WTC11 (cell line): ENCODE measurements at regions not wholly inside any gene's neighbourhood (a gene's known extent, or its start where the extent isn't known, plus 50 kb on each side); places are given as distances from the start of the nearest gene placed in this dataset.

Experiments
- ATAC-seq: fragments of 200-7000 bp; cut with Tn5 transposase; 2 replicates; pipeline ENCODE4 v1.10.0; 2021; ENCODE audit warnings: mild to moderate bottlenecking, moderate library complexity
- CTCF ChIA-PET: fragments of 300-600 bp; sonication (Branson Sonifier 250); formaldehyde crosslinking; loops from one replicate; lab custom pipeline; 2021; ENCODE audit warnings: antibody characterized with exemption; lab: Charles Lee
- POLR2A ChIA-PET: fragments of 350-600 bp; sonication (Branson Sonifier 250); formaldehyde crosslinking; loops from one replicate; lab custom pipeline; 2021; ENCODE audit warnings: antibody characterized with exemption; lab: Charles Lee
- DNase-seq: peaks from one replicate; pipeline ENCODE4 v3.0.0; 2021; ENCODE audit warnings: low spot score
- H3K27ac Mint-ChIP-seq: 2 replicates; pipeline ENCODE4 v1.8.0; 2021; ENCODE audit warnings: mixed read lengths
- H3K27me3 Mint-ChIP-seq: 2 replicates; pipeline ENCODE4 v1.8.0; 2021; ENCODE audit warnings: low read depth, mild to moderate bottlenecking, moderate library complexity, mixed read lengths
- H3K36me3 Mint-ChIP-seq: 2 replicates; pipeline ENCODE4 v1.8.0; 2021; ENCODE audit warnings: mixed read lengths
- H3K4me1 Mint-ChIP-seq: 2 replicates; pipeline ENCODE4 v1.8.0; 2022; ENCODE audit warnings: mixed read lengths
- H3K4me3 Mint-ChIP-seq: 2 replicates; pipeline ENCODE4 v1.8.0; 2021; ENCODE audit warnings: mild to moderate bottlenecking, moderate library complexity, mixed read lengths
- H3K9me3 Mint-ChIP-seq: 2 replicates; pipeline ENCODE4 v1.8.0; 2021; ENCODE audit warnings: mixed read lengths
- ELF4 ChIP-seq: sonication (generic); formaldehyde crosslinking; IDR thresholded peaks from 2 replicates; pipeline ENCODE4 v1.8.1; 2022; ENCODE audit warnings: low read depth, mild to moderate bottlenecking, moderate library complexity, missing genetic modification reagents
- FOXJ3 ChIP-seq: sonication (generic); formaldehyde crosslinking; IDR thresholded peaks from 2 replicates; pipeline ENCODE4 v1.9.0; 2021; ENCODE audit warnings: missing genetic modification reagents, mild to moderate bottlenecking, borderline replicate concordance
- RORB ChIP-seq: fragments of 250-450 bp; sonication (Bioruptor Pico); IDR thresholded peaks from 2 replicates; pipeline ENCODE4 v1.9.0; 2021; ENCODE audit warnings: mild to moderate bottlenecking
- TCF7 ChIP-seq: sonication (generic); formaldehyde crosslinking; IDR thresholded peaks from 2 replicates; pipeline ENCODE4 v1.8.0; 2022; ENCODE audit warnings: mild to moderate bottlenecking, low read depth, missing genetic modification reagents, moderate library complexity
- TEAD4 ChIP-seq: sonication (generic); formaldehyde crosslinking; IDR thresholded peaks from 2 replicates; pipeline ENCODE4 v1.8.0; 2022; ENCODE audit warnings: mild to moderate bottlenecking, missing genetic modification reagents
- ZBTB21 ChIP-seq: sonication (generic); formaldehyde crosslinking; IDR thresholded peaks from 2 replicates; pipeline ENCODE4 v1.8.1; 2023; ENCODE audit warnings: mild to moderate bottlenecking, missing genetic modification reagents, borderline replicate concordance
- TF ChIP-seq, protein P1 (sequence below): sonication (generic); formaldehyde crosslinking; IDR thresholded peaks from 2 replicates; pipeline ENCODE4 v1.8.0; 2022; ENCODE audit warnings: missing genetic modification reagents
- TF ChIP-seq, protein P2 (sequence below): sonication (generic); formaldehyde crosslinking; IDR thresholded peaks from 2 replicates; pipeline ENCODE4 v1.8.1; 2022; ENCODE audit warnings: missing genetic modification reagents, borderline replicate concordance
- TF ChIP-seq, protein P3 (sequence below): sonication (generic); formaldehyde crosslinking; IDR thresholded peaks from 2 replicates; pipeline ENCODE4 v1.8.1; 2023; ENCODE audit warnings: mild to moderate bottlenecking, missing genetic modification reagents
- TF ChIP-seq, protein P4 (sequence below): sonication (generic); formaldehyde crosslinking; conservative IDR thresholded peaks from 2 replicates; pipeline ENCODE4 v1.8.1; 2023; ENCODE audit warnings: mild to moderate bottlenecking, low read depth, missing genetic modification reagents, moderate library complexity
- TF ChIP-seq, protein P5 (sequence below): sonication (generic); formaldehyde crosslinking; IDR thresholded peaks from 2 replicates; pipeline ENCODE4 v1.8.1; 2022; ENCODE audit warnings: mild to moderate bottlenecking, moderate library complexity, missing genetic modification reagents
- TF ChIP-seq, protein P6 (sequence below): fragments of 250-450 bp; sonication (Bioruptor Pico); IDR thresholded peaks from 2 replicates; pipeline ENCODE4 v2.1.2; 2022; ENCODE audit warnings: mild to moderate bottlenecking, moderate library complexity

DNA sequence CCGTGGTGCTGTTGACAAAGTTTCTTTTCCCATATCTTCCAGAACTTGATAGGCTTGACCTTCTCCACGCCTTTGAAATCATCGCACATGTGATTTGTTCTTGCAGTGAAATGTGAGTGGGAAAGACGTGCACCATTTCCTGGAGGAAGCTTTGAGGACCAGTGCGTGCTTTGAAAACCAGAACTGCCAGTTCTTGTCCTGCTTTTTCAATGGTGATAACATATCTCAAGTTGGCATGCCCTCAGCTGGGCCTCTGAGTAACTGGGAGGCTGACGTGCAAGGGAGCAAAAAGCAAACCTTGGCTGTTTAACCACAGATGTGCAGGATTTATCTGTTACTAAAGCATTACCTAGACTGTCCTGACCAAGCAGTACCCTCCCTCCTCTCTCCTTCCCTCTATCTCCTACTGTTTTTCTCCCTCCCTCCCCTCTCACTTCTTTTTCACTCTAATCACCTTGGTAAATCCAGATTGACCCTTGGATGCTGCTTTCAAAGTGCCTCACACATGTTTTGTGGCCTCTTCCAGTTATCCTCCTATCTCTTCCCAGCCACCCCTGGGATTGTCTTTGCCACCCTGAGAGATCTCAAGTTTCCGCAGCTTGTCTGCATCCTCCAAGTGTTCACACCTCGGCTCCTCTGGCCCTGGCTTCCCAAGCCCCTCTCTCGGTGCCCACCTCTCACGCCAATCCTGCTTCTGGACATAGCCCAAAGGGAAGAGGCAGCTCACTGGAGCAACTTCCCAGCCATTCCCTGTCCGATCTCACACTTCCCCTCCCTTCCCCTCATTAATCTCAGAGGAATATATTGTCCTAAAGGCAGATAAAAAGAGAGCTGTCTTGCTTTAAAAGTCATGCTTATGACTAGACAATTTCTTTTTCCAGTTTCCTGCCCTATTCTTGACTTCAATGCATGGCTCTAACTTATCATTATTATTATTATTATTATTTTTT lies 198.3 kb downstream of the ERCC6L2 start (continued):
- TF ChIP-seq, protein P1, sequence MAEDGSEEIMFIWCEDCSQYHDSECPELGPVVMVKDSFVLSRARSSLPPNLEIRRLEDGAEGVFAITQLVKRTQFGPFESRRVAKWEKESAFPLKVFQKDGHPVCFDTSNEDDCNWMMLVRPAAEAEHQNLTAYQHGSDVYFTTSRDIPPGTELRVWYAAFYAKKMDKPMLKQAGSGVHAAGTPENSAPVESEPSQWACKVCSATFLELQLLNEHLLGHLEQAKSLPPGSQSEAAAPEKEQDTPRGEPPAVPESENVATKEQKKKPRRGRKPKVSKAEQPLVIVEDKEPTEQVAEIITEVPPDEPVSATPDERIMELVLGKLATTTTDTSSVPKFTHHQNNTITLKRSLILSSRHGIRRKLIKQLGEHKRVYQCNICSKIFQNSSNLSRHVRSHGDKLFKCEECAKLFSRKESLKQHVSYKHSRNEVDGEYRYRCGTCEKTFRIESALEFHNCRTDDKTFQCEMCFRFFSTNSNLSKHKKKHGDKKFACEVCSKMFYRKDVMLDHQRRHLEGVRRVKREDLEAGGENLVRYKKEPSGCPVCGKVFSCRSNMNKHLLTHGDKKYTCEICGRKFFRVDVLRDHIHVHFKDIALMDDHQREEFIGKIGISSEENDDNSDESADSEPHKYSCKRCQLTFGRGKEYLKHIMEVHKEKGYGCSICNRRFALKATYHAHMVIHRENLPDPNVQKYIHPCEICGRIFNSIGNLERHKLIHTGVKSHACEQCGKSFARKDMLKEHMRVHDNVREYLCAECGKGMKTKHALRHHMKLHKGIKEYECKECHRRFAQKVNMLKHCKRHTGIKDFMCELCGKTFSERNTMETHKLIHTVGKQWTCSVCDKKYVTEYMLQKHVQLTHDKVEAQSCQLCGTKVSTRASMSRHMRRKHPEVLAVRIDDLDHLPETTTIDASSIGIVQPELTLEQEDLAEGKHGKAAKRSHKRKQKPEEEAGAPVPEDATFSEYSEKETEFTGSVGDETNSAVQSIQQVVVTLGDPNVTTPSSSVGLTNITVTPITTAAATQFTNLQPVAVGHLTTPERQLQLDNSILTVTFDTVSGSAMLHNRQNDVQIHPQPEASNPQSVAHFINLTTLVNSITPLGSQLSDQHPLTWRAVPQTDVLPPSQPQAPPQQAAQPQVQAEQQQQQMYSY (CRISPR knock-in tag): no peak
- TF ChIP-seq, protein P2, sequence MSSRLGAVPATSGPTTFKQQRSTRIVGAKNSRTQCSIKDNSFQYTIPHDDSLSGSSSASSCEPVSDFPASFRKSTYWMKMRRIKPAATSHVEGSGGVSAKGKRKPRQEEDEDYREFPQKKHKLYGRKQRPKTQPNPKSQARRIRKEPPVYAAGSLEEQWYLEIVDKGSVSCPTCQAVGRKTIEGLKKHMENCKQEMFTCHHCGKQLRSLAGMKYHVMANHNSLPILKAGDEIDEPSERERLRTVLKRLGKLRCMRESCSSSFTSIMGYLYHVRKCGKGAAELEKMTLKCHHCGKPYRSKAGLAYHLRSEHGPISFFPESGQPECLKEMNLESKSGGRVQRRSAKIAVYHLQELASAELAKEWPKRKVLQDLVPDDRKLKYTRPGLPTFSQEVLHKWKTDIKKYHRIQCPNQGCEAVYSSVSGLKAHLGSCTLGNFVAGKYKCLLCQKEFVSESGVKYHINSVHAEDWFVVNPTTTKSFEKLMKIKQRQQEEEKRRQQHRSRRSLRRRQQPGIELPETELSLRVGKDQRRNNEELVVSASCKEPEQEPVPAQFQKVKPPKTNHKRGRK (CRISPR knock-in tag): no peak
- TF ChIP-seq, protein P3, sequence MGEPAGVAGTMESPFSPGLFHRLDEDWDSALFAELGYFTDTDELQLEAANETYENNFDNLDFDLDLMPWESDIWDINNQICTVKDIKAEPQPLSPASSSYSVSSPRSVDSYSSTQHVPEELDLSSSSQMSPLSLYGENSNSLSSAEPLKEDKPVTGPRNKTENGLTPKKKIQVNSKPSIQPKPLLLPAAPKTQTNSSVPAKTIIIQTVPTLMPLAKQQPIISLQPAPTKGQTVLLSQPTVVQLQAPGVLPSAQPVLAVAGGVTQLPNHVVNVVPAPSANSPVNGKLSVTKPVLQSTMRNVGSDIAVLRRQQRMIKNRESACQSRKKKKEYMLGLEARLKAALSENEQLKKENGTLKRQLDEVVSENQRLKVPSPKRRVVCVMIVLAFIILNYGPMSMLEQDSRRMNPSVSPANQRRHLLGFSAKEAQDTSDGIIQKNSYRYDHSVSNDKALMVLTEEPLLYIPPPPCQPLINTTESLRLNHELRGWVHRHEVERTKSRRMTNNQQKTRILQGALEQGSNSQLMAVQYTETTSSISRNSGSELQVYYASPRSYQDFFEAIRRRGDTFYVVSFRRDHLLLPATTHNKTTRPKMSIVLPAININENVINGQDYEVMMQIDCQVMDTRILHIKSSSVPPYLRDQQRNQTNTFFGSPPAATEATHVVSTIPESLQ: no peak

DNA sequence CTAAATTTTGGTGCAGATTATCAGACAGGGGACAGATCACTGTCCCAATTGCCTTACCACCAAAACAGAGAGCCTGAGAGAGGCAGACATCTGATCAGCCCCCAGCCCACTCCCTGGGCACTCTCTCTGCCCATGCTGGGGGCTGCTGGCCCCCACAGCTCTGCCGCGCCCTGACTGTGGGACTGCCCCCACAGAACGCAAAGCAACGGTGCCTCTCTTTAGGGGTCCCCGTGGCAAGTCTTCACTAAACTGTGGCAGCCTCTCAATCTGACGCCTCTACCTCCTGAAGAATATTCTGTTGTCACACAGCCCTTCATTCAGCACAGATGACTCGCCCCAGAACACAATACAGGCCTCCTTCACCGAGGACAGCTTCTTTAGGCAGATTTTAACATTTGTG lies 197.4 kb downstream of the ERCC6L2 start:
- ChIA-PET CTCF (interaction anchor here (1.4 kb wide), 1 partner anchor 17 kb away, joined by 3 read pairs; no protein-coding TSS in a partner anchor), POLR2A (no interaction called here)
- ATAC-seq (no peak), DNase-seq (no peak)
- no peaks in the 10 kb centered on the region for H3K27me3 Mint-ChIP-seq
- H3K4me3 Mint-ChIP-seq: no peak overlapping the region
- no peaks in the 10 kb centered on the region for H3K9me3 Mint-ChIP-seq
- no peaks in the 10 kb centered on the region for H3K36me3 Mint-ChIP-seq
- no peak for TF ChIP-seq ZBTB21 (CRISPR knock-in tag)
- TF ChIP-seq, protein P4, sequence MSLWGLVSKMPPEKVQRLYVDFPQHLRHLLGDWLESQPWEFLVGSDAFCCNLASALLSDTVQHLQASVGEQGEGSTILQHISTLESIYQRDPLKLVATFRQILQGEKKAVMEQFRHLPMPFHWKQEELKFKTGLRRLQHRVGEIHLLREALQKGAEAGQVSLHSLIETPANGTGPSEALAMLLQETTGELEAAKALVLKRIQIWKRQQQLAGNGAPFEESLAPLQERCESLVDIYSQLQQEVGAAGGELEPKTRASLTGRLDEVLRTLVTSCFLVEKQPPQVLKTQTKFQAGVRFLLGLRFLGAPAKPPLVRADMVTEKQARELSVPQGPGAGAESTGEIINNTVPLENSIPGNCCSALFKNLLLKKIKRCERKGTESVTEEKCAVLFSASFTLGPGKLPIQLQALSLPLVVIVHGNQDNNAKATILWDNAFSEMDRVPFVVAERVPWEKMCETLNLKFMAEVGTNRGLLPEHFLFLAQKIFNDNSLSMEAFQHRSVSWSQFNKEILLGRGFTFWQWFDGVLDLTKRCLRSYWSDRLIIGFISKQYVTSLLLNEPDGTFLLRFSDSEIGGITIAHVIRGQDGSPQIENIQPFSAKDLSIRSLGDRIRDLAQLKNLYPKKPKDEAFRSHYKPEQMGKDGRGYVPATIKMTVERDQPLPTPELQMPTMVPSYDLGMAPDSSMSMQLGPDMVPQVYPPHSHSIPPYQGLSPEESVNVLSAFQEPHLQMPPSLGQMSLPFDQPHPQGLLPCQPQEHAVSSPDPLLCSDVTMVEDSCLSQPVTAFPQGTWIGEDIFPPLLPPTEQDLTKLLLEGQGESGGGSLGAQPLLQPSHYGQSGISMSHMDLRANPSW (CRISPR knock-in tag): no peak
- TF ChIP-seq ELF4 (CRISPR knock-in tag): no peak
- TF ChIP-seq, protein P1 (CRISPR knock-in tag): no peak
- no peak for TF ChIP-seq FOXJ3 (CRISPR knock-in tag)
- no peak for TF ChIP-seq TEAD4 (CRISPR knock-in tag)
- no peak for TF ChIP-seq TCF7 (CRISPR knock-in tag)
- TF ChIP-seq, protein P5, sequence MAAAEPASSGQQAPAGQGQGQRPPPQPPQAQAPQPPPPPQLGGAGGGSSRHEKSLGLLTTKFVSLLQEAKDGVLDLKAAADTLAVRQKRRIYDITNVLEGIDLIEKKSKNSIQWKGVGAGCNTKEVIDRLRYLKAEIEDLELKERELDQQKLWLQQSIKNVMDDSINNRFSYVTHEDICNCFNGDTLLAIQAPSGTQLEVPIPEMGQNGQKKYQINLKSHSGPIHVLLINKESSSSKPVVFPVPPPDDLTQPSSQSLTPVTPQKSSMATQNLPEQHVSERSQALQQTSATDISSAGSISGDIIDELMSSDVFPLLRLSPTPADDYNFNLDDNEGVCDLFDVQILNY (CRISPR knock-in tag): no peak
- TF ChIP-seq, protein P6, sequence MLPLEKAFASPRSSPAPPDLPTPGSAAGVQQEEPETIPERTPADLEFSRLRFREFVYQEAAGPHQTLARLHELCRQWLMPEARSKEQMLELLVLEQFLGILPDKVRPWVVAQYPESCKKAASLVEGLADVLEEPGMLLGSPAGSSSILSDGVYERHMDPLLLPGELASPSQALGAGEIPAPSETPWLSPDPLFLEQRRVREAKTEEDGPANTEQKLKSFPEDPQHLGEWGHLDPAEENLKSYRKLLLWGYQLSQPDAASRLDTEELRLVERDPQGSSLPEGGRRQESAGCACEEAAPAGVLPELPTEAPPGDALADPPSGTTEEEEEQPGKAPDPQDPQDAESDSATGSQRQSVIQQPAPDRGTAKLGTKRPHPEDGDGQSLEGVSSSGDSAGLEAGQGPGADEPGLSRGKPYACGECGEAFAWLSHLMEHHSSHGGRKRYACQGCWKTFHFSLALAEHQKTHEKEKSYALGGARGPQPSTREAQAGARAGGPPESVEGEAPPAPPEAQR (CRISPR knock-in tag): no peak
- TF ChIP-seq RORB (CRISPR knock-in tag): no peak
- peaks cover 4% of the 10 kb centered on the region; the same call in 1 of the 2 replicates for H3K4me1 Mint-ChIP-seq
- H3K27ac Mint-ChIP-seq: no peak overlapping the region
